ENCODE measurements at regions not wholly inside any gene's neighbourhood (a gene's known extent, or its start where the extent isn't known, plus 50 kb on each side); places are given as distances from the start of the nearest gene placed in this dataset.

DNA sequence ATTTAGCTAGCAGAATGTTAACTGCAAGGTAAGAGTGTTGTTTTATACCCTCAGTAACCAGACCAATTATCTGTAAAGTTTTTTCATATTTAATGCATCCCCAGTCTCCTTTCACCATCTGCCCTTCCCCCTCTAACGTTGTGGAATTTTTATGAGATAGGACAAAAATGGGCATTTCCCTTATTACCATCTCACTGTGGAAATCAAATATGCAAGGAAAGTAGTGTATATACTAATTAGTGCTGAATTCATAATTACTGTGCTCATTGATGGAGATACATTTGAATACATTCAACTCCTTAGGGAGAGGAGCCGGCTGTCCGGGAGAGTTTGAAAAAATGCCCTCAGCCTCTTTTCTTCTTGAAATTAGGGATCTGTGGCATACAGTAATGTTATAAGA is 423.4 kb upstream of the MGMT start:
- TF ChIP-seq CTCF (conservative IDR thresholded peaks at IDR 0.05 in 1 of 2, IDR thresholded peaks at IDR 0.05 in 1 of 2; ENCODE audit: extremely low read depth in 1 of 2, insufficient read depth in 1 of 2, low read depth in 1 of 2, low read length in 2 of 2) = no peak
- no peak for TF ChIP-seq EZH2 (IDR thresholded peaks at IDR 0.05; ENCODE audit: borderline replicate concordance, low read length)

Measured in mammary epithelial cell (primary cell).